ENCODE measurements at regions not wholly inside any gene's neighbourhood (a gene's known extent, or its start where the extent isn't known, plus 50 kb on each side); places are given as distances from the start of the nearest gene placed in this dataset.
A peak's percentile ranks its signal among the peaks of the same experiment; 100 is the strongest.

DNA sequence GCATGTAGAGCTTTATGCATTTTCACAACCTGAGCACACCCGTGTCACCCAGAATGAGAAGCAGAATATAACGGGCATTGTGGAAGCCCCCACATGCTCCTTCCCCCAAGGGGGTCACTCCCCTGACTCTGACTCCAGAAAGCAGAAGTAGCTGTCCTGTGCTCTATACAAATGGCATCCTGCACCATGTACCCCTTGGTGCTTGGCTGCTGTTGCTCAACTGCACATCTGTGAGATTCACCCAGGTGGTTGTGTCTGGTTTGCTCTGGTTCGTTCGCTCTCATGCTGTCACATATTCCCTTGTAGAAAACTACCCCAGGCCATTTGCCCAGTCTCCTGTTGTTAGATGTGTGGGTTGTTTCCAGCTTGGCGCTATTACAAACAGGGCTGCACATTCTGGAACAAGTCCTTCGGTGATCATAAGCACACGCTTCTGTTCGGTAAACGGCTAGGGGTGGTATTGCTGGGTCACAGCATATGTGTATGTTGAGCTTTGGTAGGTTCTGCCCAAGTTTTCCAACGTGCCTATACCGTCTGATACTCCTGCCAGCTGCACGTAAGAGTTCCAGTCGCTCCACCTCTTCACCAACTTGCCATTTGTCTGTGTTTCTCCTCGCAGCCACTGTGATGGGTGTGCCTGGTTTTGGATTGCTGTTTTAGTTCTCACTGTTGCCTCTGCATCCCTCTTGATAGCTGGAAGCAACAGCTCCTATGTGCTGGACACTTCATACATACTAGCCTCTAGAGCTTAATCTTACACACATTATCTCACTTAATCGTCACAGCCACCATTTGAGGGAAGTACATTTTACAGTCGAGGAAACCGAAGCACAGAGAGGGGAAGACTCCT is 65.4 kb upstream of the SLC6A6 start:
- no peak overlapping the region for H3K56ac ChIP-seq (replicated peaks; ENCODE audit: insufficient read length, low read depth, low read length)
- no peak for TF ChIP-seq TEAD4 (IDR thresholded peaks at IDR 0.05; ENCODE audit: low read depth, low read length)
- no peak for TF ChIP-seq ZNF274 (IDR thresholded peaks at IDR 0.05; ENCODE audit: borderline replicate concordance, extremely low read depth, low read length)
- no peak for TF ChIP-seq TBP (IDR thresholded peaks at IDR 0.05; ENCODE audit: low read depth, low read length)
- TF ChIP-seq CEBPB (IDR thresholded peaks at IDR 0.05; ENCODE audit: low read depth, low read length), result no peak
- TF ChIP-seq MAFK (IDR thresholded peaks at IDR 0.05; ENCODE audit: low read depth, low read length), result no peak
- no peak for TF ChIP-seq JUN (IDR thresholded peaks at IDR 0.05; ENCODE audit: low read depth, low read length)
- no peak for TF ChIP-seq CBX8 (IDR thresholded peaks at IDR 0.05; ENCODE audit: borderline replicate concordance, low read depth, low read length)
- TF ChIP-seq SAP30 (IDR thresholded peaks at IDR 0.05; ENCODE audit: insufficient read depth, insufficient replicate concordance, low read length), result no peak
- TF ChIP-seq BACH1 (IDR thresholded peaks at IDR 0.05; ENCODE audit: low read length), result no peak
- no peak for TF ChIP-seq BCL11A (IDR thresholded peaks at IDR 0.05; ENCODE audit: low read depth in 2 of 2, low read length in 2 of 2)
- TF ChIP-seq KDM5A (IDR thresholded peaks at IDR 0.05; ENCODE audit: low read length), result no peak
- no peak for TF ChIP-seq YY1 (IDR thresholded peaks at IDR 0.05; ENCODE audit: low read depth, low read length)
- TF ChIP-seq POLR2AphosphoS5 (IDR thresholded peaks at IDR 0.05; ENCODE audit: low read depth, low read length), result no peak

More for the DNA sequence above, 65.4 kb upstream of the SLC6A6 start:
- ChIA-PET CTCF (ENCODE audit: partially characterized antibody) (interaction anchor here (0.9 to 3.2 kb wide), 8 partner anchors 8 to 62 kb away, joined by 3 to 11 read pairs (median 4); no protein-coding TSS in a partner anchor), POLR2A (ENCODE audit: partially characterized antibody) (interaction anchor here (1.2 to 1.6 kb wide), 4 partner anchors 8 to 131 kb away, joined by 3 to 4 read pairs (median 3); no protein-coding TSS in a partner anchor)
- Histone ChIP-seq H2AFZ (ENCODE audit: low read length) (no peak overlapping the region), H3K14ac (ENCODE audit: insufficient read length) (no peak overlapping the region), H3K18ac (ENCODE audit: extremely low read depth, low read length) (no peak overlapping the region), H2AK5ac (ENCODE audit: low read depth, low read length) (0 out of 2 replicates have a peak overlapping the region, but pooled peaks have one; percentile 7), H3K36me3 (ENCODE audit: control insufficient read depth in 2 of 4, insufficient read depth in 4 of 4, low read length in 3 of 4) (no peaks in the 10 kb centered on the region), H3K9ac (replicated peaks in 1 of 4; ENCODE audit: extremely low read depth in 1 of 4, low read depth in 3 of 4, low read length in 3 of 4) (no peak overlapping the region; a peak in 2 of 7 replicates), H4K8ac (ENCODE audit: extremely low read depth, insufficient read depth, low read length) (no peak overlapping the region), H4K91ac (replicated peaks; ENCODE audit: insufficient read length, low read length) (no peak overlapping the region), H2BK12ac (ENCODE audit: low read depth, low read length) (no peak overlapping the region), H2BK20ac (ENCODE audit: low read length) (peak overlapping the region; percentile 16; the same call in 1 of the 2 replicates), H3K4me1 (replicated peaks in 1 of 4; ENCODE audit: control insufficient read depth in 3 of 4, insufficient read depth in 4 of 4, low read length in 3 of 4) (peaks cover 1 to 8% (median 3%) of the 10 kb centered on the region in 4 experiments; a peak in 6 of 7 replicates), H3K4ac (replicated peaks; ENCODE audit: insufficient read length, low read depth, low read length) (no peak overlapping the region), H3K27me3 (replicated peaks in 1 of 4; ENCODE audit: control insufficient read depth in 3 of 4, extremely low read depth in 1 of 4, insufficient read depth in 3 of 4, low read length in 3 of 4) (peaks cover 0 to 3% (median 0%) of the 10 kb centered on the region in 4 experiments; a peak in 2 of 7 replicates), H2BK120ac (replicated peaks; ENCODE audit: low read depth, low read length) (no peak overlapping the region), H3K9me3 (ENCODE audit: insufficient read depth in 2 of 2, low read depth in 1 of 2, low read length in 1 of 2) (no peaks in the 10 kb centered on the region), H4K5ac (ENCODE audit: insufficient read length, low read depth, low read length) (no peak overlapping the region), H3K79me1 (ENCODE audit: low read depth, low read length) (no peaks in the 10 kb centered on the region), H3K79me2 (ENCODE audit: control insufficient read depth in 1 of 2, insufficient read depth in 2 of 2, low read length in 2 of 2) (no peaks in the 10 kb centered on the region), H3K23me2 (ENCODE audit: low read depth, low read length) (no peaks in the 10 kb centered on the region), H3K4me3 (ENCODE audit: extremely low read depth in 1 of 4, insufficient read depth in 2 of 4, low read depth in 3 of 4, low read length in 4 of 4) (no peak overlapping the region), H2BK5ac (ENCODE audit: low read depth, low read length) (no peak overlapping the region), H3K27ac (ENCODE audit: low read depth, low read length) (no peak overlapping the region), H2BK15ac (ENCODE audit: low read length) (no peak overlapping the region), H3K23ac (ENCODE audit: insufficient read length) (no peak overlapping the region), H3K4me2 (ENCODE audit: insufficient read depth in 1 of 2, low read depth in 2 of 2, low read length in 2 of 2) (no peak overlapping the region), H4K20me1 (replicated peaks in 1 of 2; ENCODE audit: control insufficient read depth in 1 of 2, insufficient read depth in 2 of 2, low read length in 2 of 2) (no peaks in the 10 kb centered on the region)
- 83% methylated on average over 17 of the region's 17 CpGs; no CpG with 5 or more reads in 1 of the 2 experiments for WGBS, 2 experiments (ENCODE audit: extremely low coverage in 1 of 2, insufficient coverage in 1 of 2, insufficient read length in 1 of 2, insufficient replicate concordance in 2 of 2, low coverage in 1 of 2, low lambda C conversion rate in 2 of 2, missing lambda C conversion rate in 1 of 2)
- no peak for FAIRE-seq
- no peak for DNase-seq (ENCODE audit: low read depth in 1 of 2, low spot score in 2 of 2)

All from H1 (cell line).